ENCODE measurements at regions not wholly inside any gene's neighbourhood (a gene's known extent, or its start where the extent isn't known, plus 50 kb on each side); places are given as distances from the start of the nearest gene placed in this dataset.

- DNase-seq, result no peak
These were observed 111.8 kb upstream of the MYCN start for GRCh38 chr2:15828576-15828975.

GRCh38 chr2:15829091-15829801, 111.1 kb upstream of the MYCN start:
- DNase-seq, result no peak

- DNase-seq, result no peak
These were observed 110.4 kb upstream of the MYCN start for GRCh38 chr2:15829985-15830384.

DNA sequence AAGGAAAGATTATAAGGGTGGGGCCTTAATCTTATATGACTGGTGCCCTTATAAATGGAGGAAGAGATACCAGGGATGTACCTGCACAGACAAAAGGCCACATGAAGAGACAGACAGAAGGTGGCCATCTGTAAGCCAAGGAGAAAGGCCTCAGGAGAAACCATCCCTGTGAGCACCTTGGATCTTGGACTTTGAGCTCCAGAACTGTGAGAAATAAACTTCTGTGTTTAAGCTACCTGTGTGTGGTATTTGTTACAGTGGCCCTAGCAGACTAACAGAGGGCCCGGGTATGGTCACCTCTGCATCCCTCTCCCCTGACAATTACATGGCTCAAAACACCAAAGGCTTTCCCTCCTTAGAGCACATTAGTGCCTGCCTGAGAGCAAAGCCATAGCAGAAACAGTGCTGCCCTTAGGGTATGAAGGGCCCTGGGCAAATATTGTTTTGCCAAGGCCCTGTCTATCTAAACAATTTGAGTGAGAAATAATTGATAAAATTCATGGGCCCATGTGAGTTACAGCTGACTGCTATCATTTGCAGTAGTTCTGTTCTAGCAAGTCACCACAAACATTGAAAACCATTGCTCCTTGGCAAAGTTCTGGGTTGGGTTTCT, 109.3 kb upstream of the MYCN start:
- DNase-seq, result no peak

DNA sequence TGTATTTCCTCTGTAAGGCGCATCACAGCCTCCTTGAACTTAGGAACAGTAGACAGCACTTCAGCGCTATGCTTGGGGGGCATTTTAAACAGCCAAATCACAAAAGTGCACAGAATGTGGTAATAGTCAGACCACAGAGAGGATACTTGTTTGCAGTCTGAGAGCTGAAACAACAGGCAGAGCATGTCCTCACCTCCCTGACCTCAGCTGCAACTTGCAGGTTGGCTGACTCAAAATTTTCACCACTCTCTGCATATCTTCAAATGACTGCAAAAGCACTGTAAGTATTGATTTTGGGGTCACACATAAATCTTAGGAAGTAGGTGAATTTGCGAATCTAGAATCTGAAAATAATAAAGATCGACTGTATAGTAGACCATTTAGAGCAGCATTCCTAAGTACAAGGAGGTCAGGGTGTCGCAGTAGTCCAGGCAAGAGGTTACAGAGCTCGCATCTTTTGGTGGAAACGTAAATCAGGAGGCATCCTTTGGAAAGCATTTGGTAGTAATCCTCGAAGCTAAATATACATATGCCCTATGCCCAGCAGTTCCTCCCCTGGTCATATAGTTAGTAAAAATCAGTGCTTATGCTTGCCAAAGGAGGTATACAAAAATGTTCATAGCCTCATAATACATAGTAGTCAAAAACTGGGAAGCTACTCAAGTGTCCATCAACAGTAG, 108.2 kb upstream of the MYCN start:
- DNase-seq, result no peak

GRCh38 chr2:15832849-15833680, 107.3 kb upstream of the MYCN start:
- DNase-seq, result no peak

GRCh38 chr2:15833731-15834130, 106.6 kb upstream of the MYCN start:
- DNase-seq, result no peak

- DNase-seq, result no peak
These were observed 105.8 kb upstream of the MYCN start for GRCh38 chr2:15834381-15835031.

DNA sequence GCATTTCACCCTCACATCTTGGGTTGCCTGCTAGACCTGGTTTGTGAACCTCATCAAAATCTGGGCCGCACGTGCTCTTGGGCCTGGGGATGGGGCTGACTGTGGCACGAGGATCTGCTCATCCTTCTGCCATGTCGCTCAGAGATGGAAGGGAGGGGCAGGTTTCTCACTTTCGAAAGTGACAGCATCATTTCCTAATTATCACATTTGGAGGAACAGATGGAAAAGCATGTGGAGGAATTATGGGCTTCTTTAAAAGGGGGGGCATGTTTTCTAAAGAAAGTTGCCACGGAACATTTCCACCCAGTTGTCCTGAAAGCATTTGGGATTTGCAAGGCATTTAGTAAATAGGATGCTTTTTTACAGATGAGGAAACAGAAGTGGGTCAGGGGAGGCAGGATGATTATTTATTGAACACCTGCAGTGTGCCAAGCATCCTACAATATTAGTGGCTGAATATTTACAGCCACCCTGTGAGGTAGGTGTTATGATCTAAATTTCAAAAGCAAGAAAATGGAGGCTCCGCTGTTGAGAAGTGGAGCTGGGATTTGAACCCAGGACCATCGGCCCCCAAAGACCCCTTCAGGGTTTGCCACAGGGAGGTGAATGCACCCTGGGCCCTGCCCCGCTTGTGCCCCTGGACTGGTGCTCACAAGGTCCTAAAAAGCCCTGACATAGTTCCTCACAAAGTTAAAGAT, 104.2 kb upstream of the MYCN start:
- DNase-seq, result no peak

- no peak for DNase-seq
These were observed 103.4 kb upstream of the MYCN start for GRCh38 chr2:15836689-15837610.

DNA sequence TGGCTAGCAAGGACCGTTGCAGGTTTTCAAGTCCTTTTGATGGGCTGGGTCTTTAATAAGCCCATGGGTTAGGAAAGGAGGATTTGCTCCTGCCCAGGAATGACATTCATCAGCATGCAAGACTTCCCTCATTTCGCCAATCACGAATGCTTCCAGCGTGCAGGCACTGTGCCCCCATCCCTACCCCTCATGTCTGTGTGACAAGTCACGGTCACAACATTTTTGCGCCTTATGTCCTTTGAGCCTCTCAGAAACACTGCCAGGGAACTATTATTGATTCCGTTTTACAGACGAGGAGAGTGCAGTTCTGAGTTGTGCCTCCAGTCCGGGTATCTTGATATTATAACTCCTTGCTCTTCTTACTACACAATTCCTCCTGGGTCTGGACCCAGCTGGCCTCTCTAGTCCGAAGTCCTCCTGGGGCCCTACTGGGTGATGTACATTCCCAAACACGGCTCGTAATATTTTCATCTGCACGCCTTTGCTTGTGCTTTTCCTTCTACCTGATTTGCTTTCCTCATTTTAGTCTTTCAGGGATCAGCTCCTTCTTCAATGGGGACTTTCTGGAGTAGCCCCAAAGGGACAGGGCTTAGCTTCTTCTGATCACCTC, 101.8 kb upstream of the MYCN start:
- DNase-seq, result no peak

- DNase-seq, result no peak
These were observed 100.8 kb upstream of the MYCN start for GRCh38 chr2:15839426-15840124.

GRCh38 chr2:15840148-15840547, 100.2 kb upstream of the MYCN start:
- no peak for DNase-seq

DNA sequence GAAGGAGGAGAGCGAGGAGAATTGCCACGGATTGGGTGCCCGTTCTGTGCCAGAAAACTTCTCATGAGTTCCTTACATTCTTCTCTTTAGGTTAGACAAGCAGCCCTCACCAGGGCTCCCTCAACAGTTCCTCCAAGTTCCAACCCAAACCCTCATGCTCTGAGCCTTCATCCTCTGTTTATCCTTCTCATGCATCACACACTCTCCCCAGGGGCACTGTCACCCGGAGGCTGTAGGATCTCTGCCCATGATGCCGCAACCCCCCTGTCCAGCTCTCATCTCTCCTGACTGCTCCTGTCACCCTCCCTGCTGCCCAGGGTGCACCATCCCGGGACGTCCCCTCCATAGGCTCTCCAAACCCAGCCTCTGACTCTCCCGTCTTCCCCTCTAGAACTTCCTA, 99.4 kb upstream of the MYCN start:
- no peak for DNase-seq

DNA sequence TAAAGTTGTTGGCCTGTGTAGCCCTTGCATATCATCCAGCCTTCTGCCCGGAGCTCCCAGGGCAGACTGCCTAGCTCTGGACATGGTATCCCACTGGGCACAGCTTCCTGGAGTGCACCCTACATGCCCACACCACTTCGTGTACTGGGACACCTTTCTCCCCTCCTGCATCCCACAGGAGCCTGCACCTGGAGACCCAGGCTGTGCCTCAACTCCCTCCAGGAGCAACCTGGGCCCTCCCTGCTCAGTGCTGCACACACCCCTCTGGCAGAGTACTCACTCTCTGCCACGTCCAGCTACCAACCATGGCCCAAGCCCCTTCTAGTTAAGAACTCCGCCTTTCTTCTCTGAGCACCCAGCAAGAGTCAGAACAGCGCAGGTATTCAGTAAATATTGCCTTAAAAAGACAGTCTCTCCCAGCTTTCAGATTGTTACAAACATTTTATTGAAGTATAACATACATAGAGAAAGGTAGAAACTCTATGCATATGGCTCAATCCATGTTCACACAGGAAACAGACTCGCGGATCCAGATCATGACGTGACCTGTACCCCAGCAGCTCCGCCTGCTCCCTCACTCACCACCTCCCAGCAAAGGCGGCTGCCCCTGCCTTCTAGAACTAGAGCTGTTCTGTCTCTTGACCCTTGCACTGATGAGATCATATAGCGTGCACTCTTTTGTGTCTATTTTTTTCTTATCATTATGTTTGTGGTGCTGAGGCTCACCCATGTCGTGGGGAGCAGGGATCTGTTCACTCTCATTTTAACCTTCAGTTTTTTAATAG, 98.4 kb upstream of the MYCN start:
- DNase-seq, result no peak

- DNase-seq, result no peak
These were observed 97.3 kb upstream of the MYCN start for GRCh38 chr2:15842758-15843666.

- DNase-seq, result peak; percentile 14
These were observed 96.0 kb upstream of the MYCN start for GRCh38 chr2:15844211-15844801.

DNA sequence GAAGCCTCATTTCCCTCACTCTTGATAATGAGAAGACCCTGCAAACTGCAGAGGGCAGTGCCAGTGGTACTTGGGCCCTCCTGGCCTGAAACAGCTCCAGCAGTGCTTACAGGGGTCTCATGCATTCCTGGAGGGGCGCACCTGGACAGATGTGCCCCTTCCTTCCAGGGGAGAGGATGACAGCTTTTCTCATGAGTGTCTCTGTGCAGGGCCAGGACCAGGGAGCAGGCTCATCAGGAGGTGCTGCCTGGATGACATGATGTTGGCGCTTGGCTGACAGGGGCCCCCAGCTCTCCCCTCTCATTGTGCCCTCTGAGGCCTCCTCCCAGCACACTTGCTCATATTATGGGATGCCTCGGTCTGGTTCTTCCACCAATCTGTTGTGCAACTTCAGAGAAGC, 95.1 kb upstream of the MYCN start:
- no peak for DNase-seq

Data from hematopoietic multipotent progenitor cell treated with erythropoietin and hydrocortisone succinate and interleukin-3 and kit ligand, for 8 days (in vitro differentiated cells).